ENCODE measurements at regions not wholly inside any gene's neighbourhood (a gene's known extent, or its start where the extent isn't known, plus 50 kb on each side); places are given as distances from the start of the nearest gene placed in this dataset.

DNA sequence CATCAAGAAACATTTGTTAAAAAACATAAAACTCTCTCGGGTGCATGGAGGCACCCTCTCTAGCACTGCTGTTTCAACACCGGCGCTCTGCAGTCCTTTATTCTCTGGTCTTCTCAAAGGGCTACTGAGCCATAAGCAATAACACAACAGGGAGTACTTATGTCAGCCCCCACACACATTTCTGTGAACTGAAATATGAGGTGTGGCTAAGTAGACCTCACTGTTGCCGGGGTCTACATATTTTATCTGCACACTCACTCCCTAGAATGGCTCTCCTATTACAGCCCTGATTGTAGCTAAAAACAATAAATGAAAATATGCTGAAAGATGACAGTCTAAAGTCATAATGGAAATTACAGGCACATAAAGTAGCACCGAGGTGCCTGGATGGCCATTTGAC is 235.1 kb downstream of the GRB14 start:
- peaks cover 14% of the 10 kb centered on the region for H3K4me1 ChIP-seq (ENCODE audit: control insufficient read depth, insufficient read depth, low read length, poor library complexity, severe bottlenecking)
- 89 to 96% methylated on average over 2 to 4 of the region's 5 CpGs for WGBS, 2 experiments (ENCODE audit: insufficient coverage in 2 of 2)
- H3K9me3 ChIP-seq (ENCODE audit: control insufficient read depth, low read length) = no peaks in the 10 kb centered on the region
- no peak overlapping the region for H3K27ac ChIP-seq (ENCODE audit: low read depth, low read length, severe bottlenecking)
- no peak overlapping the region for H3K4me3 ChIP-seq (ENCODE audit: extremely low read depth, insufficient read depth, low read length, poor library complexity, severe bottlenecking)
- no peaks in the 10 kb centered on the region for H3K36me3 ChIP-seq (ENCODE audit: control insufficient read depth, insufficient read depth, low read length)

DNA sequence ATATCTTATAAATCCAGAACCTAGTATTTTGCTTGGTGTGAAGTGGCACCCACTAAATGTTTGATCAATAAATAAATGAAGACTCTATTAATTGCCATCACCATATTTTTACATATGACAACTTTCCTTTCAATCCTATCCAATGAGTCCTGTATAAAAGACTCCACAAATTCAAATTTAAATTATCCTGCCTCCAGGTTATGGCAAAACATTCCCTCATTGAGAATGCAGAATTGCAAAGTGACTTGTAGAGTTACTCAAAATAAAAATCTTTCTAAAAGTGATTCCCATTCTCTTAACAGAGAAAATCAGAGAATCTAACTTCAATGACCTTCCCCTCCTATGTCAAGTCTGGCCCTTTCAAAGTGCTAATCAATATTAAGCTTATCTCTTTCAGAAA is 236.8 kb downstream of the GRB14 start:
- H3K4me3 ChIP-seq (ENCODE audit: extremely low read depth, insufficient read depth, low read length, poor library complexity, severe bottlenecking) = no peak overlapping the region
- no peak overlapping the region for H3K27ac ChIP-seq (ENCODE audit: low read depth, low read length, severe bottlenecking)
- H3K36me3 ChIP-seq (ENCODE audit: control insufficient read depth, insufficient read depth, low read length) = no peaks in the 10 kb centered on the region
- no peaks in the 10 kb centered on the region for H3K9me3 ChIP-seq (ENCODE audit: control insufficient read depth, low read length)
- H3K4me1 ChIP-seq (ENCODE audit: control insufficient read depth, insufficient read depth, low read length, poor library complexity, severe bottlenecking) = peaks cover 14% of the 10 kb centered on the region

DNA sequence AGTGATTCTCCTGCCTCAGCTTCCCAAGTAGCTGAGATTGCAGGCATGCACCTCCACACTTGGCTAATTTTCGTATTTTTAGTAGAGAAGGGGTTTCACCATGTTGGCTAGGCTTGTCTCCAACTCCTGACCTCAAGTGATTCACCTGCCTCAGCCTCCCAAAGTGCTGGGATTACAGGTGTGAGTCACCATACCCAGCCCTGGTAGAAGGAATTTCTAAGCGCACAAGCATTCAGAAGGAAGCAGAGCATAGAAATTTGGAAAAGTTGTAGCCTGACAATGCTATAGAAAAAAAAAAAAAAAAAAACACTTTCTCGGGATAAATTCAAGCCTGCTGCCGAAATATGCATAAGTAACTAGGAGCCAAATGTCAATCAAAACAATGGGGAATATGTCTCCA is 249.4 kb downstream of the GRB14 start:
- WGBS, 2 experiments (ENCODE audit: insufficient coverage in 2 of 2) = 68 to 73% methylated on average over 2 to 3 of the region's 4 CpGs
- Histone ChIP-seq H3K9me3 (ENCODE audit: control insufficient read depth, low read length) (no peaks in the 10 kb centered on the region), H3K27ac (ENCODE audit: low read depth, low read length, severe bottlenecking) (no peak overlapping the region), H3K36me3 (ENCODE audit: control insufficient read depth, insufficient read depth, low read length) (no peaks in the 10 kb centered on the region), H3K4me3 (ENCODE audit: extremely low read depth, insufficient read depth, low read length, poor library complexity, severe bottlenecking) (no peak overlapping the region), H3K4me1 (ENCODE audit: control insufficient read depth, insufficient read depth, low read length, poor library complexity, severe bottlenecking) (no peaks in the 10 kb centered on the region)

DNA sequence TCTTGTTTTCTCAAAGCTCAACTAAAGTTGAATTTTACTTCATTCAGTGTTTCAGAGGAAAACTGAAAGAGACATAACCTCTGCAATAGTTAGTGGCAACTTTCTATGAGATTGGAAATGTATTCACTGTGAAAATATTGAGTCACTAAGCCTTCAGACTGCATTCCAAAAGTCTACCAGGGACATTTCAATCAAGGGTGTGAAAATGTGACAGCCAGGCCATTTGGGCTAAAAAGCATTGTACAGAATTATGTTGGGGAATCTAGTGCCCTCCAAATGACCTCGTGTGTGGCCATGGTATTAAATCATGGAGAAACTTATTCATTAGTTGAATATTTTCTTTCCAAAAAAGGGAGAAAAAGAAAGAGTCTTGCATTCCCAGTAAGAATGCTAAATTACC is 251.9 kb downstream of the GRB14 start:
- H3K4me3 ChIP-seq (ENCODE audit: extremely low read depth, insufficient read depth, low read length, poor library complexity, severe bottlenecking) = no peak overlapping the region
- H3K4me1 ChIP-seq (ENCODE audit: control insufficient read depth, insufficient read depth, low read length, poor library complexity, severe bottlenecking) = no peaks in the 10 kb centered on the region
- H3K9me3 ChIP-seq (ENCODE audit: control insufficient read depth, low read length) = no peaks in the 10 kb centered on the region
- WGBS, 2 experiments (ENCODE audit: insufficient coverage in 2 of 2) = no CpG with 5 or more reads among the region's 1 CpG
- no peaks in the 10 kb centered on the region for H3K36me3 ChIP-seq (ENCODE audit: control insufficient read depth, insufficient read depth, low read length)
- no peak overlapping the region for H3K27ac ChIP-seq (ENCODE audit: low read depth, low read length, severe bottlenecking)

DNA sequence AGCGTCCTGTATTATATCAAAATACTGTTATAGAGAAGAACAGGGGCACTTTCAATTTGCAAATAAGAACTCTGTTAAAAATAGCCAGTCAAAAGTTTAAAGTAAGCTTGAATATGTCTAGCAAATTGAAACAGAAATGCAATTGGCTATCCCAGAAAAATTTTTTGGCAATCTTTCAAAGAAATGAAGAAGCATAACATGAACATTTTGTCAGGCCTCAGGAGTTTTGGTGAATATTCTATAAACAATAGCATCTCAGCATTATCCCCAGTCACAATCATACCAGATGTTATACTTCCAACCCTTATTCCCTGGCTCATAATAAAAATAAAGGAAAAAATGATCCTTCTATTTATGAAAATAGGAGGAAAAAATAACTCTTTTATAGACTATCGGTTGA is 252.4 kb downstream of the GRB14 start:
- Histone ChIP-seq H3K9me3 (ENCODE audit: control insufficient read depth, low read length) (no peaks in the 10 kb centered on the region), H3K36me3 (ENCODE audit: control insufficient read depth, insufficient read depth, low read length) (no peaks in the 10 kb centered on the region), H3K4me1 (ENCODE audit: control insufficient read depth, insufficient read depth, low read length, poor library complexity, severe bottlenecking) (no peaks in the 10 kb centered on the region), H3K27ac (ENCODE audit: low read depth, low read length, severe bottlenecking) (no peak overlapping the region), H3K4me3 (ENCODE audit: extremely low read depth, insufficient read depth, low read length, poor library complexity, severe bottlenecking) (no peak overlapping the region)
- WGBS, 2 experiments (ENCODE audit: insufficient coverage in 2 of 2) = no CpG with 5 or more reads among the region's 2 CpGs

DNA sequence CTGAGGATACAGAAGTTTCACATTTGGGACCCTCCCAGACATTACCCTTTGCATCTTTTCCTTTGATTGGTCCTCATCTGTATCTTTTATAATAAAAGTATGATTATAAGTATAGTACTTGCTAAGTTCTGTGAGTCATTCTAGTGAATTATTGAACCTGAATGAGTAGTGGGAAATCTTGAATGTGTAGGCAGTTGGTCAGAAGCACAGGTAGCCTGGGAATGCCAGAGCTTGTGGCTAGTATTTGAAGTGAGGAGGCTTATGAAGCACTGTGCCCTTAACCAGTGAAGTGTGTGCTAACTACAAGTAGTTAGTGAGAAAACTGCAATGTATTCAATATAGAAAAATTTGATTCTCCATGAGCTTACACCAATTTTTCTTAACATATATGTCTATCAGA is 257.6 kb downstream of the GRB14 start:
- no peak overlapping the region for H3K27ac ChIP-seq (ENCODE audit: low read depth, low read length, severe bottlenecking)
- H3K36me3 ChIP-seq (ENCODE audit: control insufficient read depth, insufficient read depth, low read length) = no peaks in the 10 kb centered on the region
- no peaks in the 10 kb centered on the region for H3K9me3 ChIP-seq (ENCODE audit: control insufficient read depth, low read length)
- no peaks in the 10 kb centered on the region for H3K4me1 ChIP-seq (ENCODE audit: control insufficient read depth, insufficient read depth, low read length, poor library complexity, severe bottlenecking)
- H3K4me3 ChIP-seq (ENCODE audit: extremely low read depth, insufficient read depth, low read length, poor library complexity, severe bottlenecking) = no peak overlapping the region

DNA sequence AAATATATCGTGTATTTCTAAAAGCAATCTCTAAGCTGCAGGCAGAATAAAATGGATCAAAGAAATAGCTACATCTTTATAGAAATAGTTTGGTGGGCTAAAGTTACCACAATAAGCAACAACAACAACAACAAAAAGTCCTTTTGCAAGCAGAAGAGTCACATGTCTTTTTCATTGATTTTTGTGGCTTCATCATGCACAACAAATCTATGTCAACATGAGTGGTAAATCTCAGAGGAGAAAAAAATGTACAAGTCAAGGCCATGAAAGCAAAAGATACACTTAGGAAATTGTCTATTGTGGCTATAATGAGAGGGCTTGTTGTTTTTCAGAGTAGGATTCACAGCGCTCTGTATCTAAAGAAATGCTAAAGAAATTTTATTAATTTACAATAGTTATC is 269.7 kb downstream of the GRB14 start:
- H3K9me3 ChIP-seq (ENCODE audit: control insufficient read depth, low read length) = no peaks in the 10 kb centered on the region
- no peaks in the 10 kb centered on the region for H3K36me3 ChIP-seq (ENCODE audit: control insufficient read depth, insufficient read depth, low read length)
- no peaks in the 10 kb centered on the region for H3K4me1 ChIP-seq (ENCODE audit: control insufficient read depth, insufficient read depth, low read length, poor library complexity, severe bottlenecking)
- no peak overlapping the region for H3K4me3 ChIP-seq (ENCODE audit: extremely low read depth, insufficient read depth, low read length, poor library complexity, severe bottlenecking)
- WGBS, 2 experiments (ENCODE audit: insufficient coverage in 2 of 2) = no CpG with 5 or more reads among the region's 2 CpGs
- no peak overlapping the region for H3K27ac ChIP-seq (ENCODE audit: low read depth, low read length, severe bottlenecking)

DNA sequence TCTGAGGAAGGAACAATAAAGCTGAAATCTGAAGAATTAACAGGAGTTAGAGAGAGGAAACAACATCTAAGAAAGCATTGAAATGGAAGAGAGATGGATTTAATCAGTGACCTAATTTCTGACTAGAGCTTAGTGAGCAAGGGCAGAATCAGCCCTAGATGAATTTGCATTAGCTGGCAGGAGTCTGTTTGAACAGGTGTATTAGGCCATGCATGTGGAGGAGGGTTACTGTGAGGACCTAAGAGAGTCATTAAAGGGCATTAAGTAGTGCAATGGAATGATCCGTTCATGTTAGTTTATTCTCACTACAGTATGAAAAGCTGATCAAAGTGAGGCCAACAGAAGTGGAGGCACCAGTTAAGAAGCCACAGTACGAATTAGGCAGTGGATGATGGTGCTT is 285.3 kb downstream of the GRB14 start:
- H3K36me3 ChIP-seq (ENCODE audit: control insufficient read depth, insufficient read depth, low read length) = no peaks in the 10 kb centered on the region
- no peak overlapping the region for H3K27ac ChIP-seq (ENCODE audit: low read depth, low read length, severe bottlenecking)
- H3K4me1 ChIP-seq (ENCODE audit: control insufficient read depth, insufficient read depth, low read length, poor library complexity, severe bottlenecking) = no peaks in the 10 kb centered on the region
- H3K4me3 ChIP-seq (ENCODE audit: extremely low read depth, insufficient read depth, low read length, poor library complexity, severe bottlenecking) = no peak overlapping the region
- WGBS, 2 experiments (ENCODE audit: insufficient coverage in 2 of 2) = 83 to 84% methylated on average over 2 of the region's 2 CpGs
- H3K9me3 ChIP-seq (ENCODE audit: control insufficient read depth, low read length) = no peaks in the 10 kb centered on the region

DNA sequence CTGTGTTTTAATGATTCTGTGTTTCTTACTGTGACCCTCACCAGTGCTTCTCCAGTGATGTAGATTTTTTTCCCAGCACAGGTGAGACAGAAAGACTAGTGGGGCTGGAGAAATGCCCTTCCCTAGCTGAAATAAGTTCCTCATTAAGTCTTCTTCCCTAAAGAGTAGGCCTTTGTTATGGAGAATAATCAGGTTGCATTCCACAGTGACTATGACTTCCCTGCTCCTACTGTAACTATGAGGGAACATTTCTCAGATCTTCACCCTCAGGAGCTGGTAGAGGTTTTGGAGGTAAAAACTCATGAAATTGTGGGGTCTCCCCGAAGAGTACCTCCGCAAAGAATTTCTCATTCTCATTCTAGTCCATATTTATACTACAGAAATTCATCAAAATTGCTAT is 286.2 kb downstream of the GRB14 start:
- no peak overlapping the region for H3K27ac ChIP-seq (ENCODE audit: low read depth, low read length, severe bottlenecking)
- H3K4me3 ChIP-seq (ENCODE audit: extremely low read depth, insufficient read depth, low read length, poor library complexity, severe bottlenecking) = no peak overlapping the region
- H3K36me3 ChIP-seq (ENCODE audit: control insufficient read depth, insufficient read depth, low read length) = no peaks in the 10 kb centered on the region
- no peaks in the 10 kb centered on the region for H3K4me1 ChIP-seq (ENCODE audit: control insufficient read depth, insufficient read depth, low read length, poor library complexity, severe bottlenecking)
- H3K9me3 ChIP-seq (ENCODE audit: control insufficient read depth, low read length) = no peaks in the 10 kb centered on the region
- 83% methylated on average over 2 of the region's 2 CpGs; no CpG with 5 or more reads in 1 of the 2 experiments for WGBS, 2 experiments (ENCODE audit: insufficient coverage in 2 of 2)

DNA sequence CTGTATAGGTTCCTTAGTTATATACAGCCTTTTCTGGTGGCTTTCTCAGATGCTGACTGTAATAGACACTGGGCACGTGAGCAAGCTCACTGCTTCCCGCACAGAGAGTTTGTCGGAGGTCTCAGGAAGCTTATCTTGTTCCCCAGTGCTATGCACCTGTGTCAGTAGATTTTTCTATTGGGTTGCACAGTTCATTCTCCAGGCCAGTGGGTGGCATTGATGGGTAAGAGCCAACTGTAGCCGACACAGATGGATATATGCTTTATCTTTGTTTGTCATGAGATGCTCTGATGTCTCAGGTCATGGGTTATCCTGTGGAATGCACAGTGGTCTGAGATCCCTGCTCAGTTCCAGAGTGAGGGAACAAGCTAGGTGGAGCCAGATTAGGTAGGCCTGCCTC is 293.0 kb downstream of the GRB14 start:
- Histone ChIP-seq H3K4me1 (ENCODE audit: control insufficient read depth, insufficient read depth, low read length, poor library complexity, severe bottlenecking) (no peaks in the 10 kb centered on the region), H3K9me3 (ENCODE audit: control insufficient read depth, low read length) (no peaks in the 10 kb centered on the region), H3K4me3 (ENCODE audit: extremely low read depth, insufficient read depth, low read length, poor library complexity, severe bottlenecking) (no peak overlapping the region), H3K27ac (ENCODE audit: low read depth, low read length, severe bottlenecking) (no peak overlapping the region), H3K36me3 (ENCODE audit: control insufficient read depth, insufficient read depth, low read length) (no peaks in the 10 kb centered on the region)
- WGBS, 2 experiments (ENCODE audit: insufficient coverage in 2 of 2) = 85 to 89% methylated on average over 4 of the region's 4 CpGs

DNA sequence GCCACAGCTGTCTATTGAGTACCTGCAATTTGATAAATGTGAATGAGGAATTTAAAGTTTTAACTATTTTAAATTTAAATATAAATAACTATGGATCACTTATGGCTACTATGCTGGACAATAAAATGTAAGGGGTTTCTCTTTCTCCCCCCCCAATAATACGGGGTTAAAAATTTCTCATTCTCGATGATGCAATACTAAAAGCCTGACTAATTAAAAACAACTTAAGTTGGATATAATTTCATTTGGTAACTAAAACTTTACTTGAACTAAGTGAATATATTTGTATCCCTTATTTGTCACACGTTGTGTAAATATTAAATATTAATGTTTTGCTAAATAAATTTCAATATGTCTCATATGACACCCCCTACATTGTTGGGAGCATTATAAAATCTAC is 297.3 kb downstream of the GRB14 start:
- Histone ChIP-seq H3K27ac (ENCODE audit: low read depth, low read length, severe bottlenecking) (no peak overlapping the region), H3K9me3 (ENCODE audit: control insufficient read depth, low read length) (no peaks in the 10 kb centered on the region), H3K36me3 (ENCODE audit: control insufficient read depth, insufficient read depth, low read length) (no peaks in the 10 kb centered on the region), H3K4me1 (ENCODE audit: control insufficient read depth, insufficient read depth, low read length, poor library complexity, severe bottlenecking) (no peaks in the 10 kb centered on the region), H3K4me3 (ENCODE audit: extremely low read depth, insufficient read depth, low read length, poor library complexity, severe bottlenecking) (no peak overlapping the region)
- no CpG with 5 or more reads among the region's 3 CpGs for WGBS, 2 experiments (ENCODE audit: insufficient coverage in 2 of 2)

DNA sequence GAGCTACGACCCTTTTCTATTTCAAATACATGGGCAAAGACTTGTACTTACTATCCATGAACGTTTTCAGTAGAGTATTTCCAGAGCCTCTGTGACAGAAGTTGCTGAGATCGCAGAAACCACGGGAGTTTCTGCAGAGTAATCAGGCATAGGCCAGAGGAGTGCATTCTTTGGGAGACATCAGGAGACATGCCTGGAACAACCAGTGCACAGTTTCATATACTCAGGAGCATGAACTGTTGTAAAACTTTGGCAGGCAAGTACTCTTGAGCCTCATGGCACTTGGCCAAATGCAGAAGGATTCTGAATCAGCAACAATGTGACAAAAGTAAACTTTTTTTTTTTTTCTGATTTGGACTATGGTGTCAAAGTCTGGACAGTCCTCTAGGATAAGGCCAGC is 307.1 kb downstream of the GRB14 start:
- Histone ChIP-seq H3K27ac (ENCODE audit: low read depth, low read length, severe bottlenecking) (no peak overlapping the region), H3K4me1 (ENCODE audit: control insufficient read depth, insufficient read depth, low read length, poor library complexity, severe bottlenecking) (no peaks in the 10 kb centered on the region), H3K4me3 (ENCODE audit: extremely low read depth, insufficient read depth, low read length, poor library complexity, severe bottlenecking) (no peak overlapping the region), H3K36me3 (ENCODE audit: control insufficient read depth, insufficient read depth, low read length) (no peaks in the 10 kb centered on the region), H3K9me3 (ENCODE audit: control insufficient read depth, low read length) (no peaks in the 10 kb centered on the region)
- WGBS, 2 experiments (ENCODE audit: insufficient coverage in 2 of 2) = 72 to 73% methylated on average over 2 to 3 of the region's 4 CpGs

All from mesodermal cell (in vitro differentiated cells).